ENCODE measurements at regions not wholly inside any gene's neighbourhood (a gene's known extent, or its start where the extent isn't known, plus 50 kb on each side); places are given as distances from the start of the nearest gene placed in this dataset.
"Not testable (repeated sequence)": the region's sequence is repeated elsewhere in the genome, so short reads cannot be mapped to it uniquely, and the experiment has no call there.

DNA sequence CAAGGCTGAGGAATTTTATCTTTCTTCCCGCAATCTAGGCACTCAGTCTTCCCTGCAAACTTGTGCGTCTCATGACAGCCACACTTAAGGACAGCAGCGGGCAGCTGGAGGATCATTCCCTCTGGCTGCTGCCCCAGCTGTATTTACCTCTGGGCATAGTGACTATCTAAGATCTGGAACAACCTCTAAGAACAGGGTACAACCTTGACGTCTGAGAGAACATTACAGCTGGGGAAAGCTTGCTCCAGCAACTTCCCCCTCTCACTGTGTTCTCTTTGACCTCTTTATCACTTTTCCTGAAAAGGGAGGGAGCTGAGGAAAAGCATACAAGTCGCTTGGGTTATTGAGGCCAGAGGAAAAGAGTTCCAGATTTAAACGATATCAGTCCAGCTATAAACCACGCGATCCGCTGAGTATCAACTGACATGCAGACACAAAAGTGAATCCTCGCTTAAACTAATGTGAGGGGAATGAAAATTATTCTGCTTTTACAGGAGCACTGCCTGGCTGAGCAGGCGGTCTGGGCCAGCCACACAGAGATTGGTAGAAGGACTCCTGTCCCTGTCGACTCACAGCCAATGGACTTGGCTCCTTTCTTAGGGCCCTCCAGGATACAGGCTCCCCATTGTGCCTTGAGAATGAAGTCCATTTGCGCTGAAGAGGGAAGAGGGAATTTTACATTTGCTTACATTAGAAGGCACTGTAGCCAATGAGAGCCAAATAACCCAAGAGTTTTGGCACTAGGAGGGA, 153.3 kb downstream of the QRSL1 start (continued):
- TF ChIP-seq, protein P1, sequence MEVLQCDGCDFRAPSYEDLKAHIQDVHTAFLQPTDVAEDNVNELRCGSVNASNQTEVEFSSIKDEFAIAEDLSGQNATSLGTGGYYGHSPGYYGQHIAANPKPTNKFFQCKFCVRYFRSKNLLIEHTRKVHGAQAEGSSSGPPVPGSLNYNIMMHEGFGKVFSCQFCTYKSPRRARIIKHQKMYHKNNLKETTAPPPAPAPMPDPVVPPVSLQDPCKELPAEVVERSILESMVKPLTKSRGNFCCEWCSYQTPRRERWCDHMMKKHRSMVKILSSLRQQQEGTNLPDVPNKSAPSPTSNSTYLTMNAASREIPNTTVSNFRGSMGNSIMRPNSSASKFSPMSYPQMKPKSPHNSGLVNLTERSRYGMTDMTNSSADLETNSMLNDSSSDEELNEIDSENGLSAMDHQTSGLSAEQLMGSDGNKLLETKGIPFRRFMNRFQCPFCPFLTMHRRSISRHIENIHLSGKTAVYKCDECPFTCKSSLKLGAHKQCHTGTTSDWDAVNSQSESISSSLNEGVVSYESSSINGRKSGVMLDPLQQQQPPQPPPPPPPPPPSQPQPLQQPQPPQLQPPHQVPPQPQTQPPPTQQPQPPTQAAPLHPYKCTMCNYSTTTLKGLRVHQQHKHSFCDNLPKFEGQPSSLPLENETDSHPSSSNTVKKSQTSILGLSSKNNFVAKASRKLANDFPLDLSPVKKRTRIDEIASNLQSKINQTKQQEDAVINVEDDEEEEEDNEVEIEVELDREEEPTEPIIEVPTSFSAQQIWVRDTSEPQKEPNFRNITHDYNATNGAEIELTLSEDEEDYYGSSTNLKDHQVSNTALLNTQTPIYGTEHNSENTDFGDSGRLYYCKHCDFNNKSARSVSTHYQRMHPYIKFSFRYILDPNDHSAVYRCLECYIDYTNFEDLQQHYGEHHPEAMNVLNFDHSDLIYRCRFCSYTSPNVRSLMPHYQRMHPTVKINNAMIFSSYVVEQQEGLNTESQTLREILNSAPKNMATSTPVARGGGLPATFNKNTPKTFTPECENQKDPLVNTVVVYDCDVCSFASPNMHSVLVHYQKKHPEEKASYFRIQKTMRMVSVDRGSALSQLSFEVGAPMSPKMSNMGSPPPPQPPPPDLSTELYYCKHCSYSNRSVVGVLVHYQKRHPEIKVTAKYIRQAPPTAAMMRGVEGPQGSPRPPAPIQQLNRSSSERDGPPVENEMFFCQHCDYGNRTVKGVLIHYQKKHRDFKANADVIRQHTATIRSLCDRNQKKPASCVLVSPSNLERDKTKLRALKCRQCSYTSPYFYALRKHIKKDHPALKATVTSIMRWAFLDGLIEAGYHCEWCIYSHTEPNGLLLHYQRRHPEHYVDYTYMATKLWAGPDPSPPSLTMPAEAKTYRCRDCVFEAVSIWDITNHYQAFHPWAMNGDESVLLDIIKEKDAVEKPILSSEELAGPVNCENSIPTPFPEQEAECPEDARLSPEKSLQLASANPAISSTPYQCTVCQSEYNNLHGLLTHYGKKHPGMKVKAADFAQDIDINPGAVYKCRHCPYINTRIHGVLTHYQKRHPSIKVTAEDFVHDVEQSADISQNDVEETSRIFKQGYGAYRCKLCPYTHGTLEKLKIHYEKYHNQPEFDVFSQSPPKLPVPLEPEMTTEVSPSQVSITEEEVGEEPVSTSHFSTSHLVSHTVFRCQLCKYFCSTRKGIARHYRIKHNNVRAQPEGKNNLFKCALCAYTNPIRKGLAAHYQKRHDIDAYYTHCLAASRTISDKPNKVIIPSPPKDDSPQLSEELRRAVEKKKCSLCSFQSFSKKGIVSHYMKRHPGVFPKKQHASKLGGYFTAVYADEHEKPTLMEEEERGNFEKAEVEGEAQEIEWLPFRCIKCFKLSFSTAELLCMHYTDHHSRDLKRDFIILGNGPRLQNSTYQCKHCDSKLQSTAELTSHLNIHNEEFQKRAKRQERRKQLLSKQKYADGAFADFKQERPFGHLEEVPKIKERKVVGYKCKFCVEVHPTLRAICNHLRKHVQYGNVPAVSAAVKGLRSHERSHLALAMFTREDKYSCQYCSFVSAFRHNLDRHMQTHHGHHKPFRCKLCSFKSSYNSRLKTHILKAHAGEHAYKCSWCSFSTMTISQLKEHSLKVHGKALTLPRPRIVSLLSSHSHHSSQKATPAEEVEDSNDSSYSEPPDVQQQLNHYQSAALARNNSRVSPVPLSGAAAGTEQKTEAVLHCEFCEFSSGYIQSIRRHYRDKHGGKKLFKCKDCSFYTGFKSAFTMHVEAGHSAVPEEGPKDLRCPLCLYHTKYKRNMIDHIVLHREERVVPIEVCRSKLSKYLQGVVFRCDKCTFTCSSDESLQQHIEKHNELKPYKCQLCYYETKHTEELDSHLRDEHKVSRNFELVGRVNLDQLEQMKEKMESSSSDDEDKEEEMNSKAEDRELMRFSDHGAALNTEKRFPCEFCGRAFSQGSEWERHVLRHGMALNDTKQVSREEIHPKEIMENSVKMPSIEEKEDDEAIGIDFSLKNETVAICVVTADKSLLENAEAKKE (CRISPR knock-in tag; IDR thresholded peaks at IDR 0.05), result no peak
- no peak for TF ChIP-seq ZNF331 (CRISPR knock-in tag; IDR thresholded peaks at IDR 0.05; ENCODE audit: low read depth)
- TF ChIP-seq CREB1 (CRISPR knock-in tag; IDR thresholded peaks at IDR 0.05; ENCODE audit: low read depth), result no peak
- TF ChIP-seq STAT1 (IDR thresholded peaks at IDR 0.05; ENCODE audit: unreplicated experiment), result no peak

DNA sequence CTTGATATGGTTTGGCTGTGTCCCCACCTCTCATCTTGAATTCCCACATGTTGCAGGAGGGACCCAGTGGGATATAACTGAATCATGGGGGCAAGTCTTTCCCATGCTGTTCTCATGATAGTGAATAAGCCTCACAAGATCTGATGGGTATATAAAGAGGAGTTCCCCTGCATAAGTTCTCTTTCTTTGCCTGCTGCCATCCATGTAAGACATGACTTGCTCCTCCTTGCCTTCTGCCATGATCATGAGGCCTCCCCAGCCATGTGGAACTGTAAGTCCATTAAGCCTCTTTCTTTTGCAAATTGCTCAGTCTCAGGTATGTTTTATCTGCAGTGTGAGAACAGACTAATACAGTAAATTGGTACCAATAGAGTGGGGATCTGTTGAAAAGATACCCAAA, 150.2 kb downstream of the QRSL1 start:
- not testable (repeated sequence) for H4K20me1 ChIP-seq (replicated peaks; ENCODE audit: insufficient read depth)

More for the DNA sequence above, 150.2 kb downstream of the QRSL1 start:
- H3K4me1 Mint-ChIP-seq; H3F3A ChIP-seq (replicated peaks; ENCODE audit: low read depth); H3K27ac ChIP-seq (ENCODE audit: low read depth); H3K27ac Mint-ChIP-seq; H3K27me3 ChIP-seq (ENCODE audit: insufficient read depth); ATAC-seq; H3K9me2 ChIP-seq (ENCODE audit: insufficient read depth); DNase-seq (ENCODE audit: low spot score); H3K4me3 Mint-ChIP-seq; H3K27me3 Mint-ChIP-seq (ENCODE audit: insufficient read depth, low read depth, poor library complexity); H3K4me2 ChIP-seq; H3K79me2 ChIP-seq (replicated peaks; ENCODE audit: insufficient read depth); H3K4me1 ChIP-seq (ENCODE audit: insufficient read depth); H2AFZ ChIP-seq; H3K4me3 ChIP-seq: not testable (repeated sequence)
- H3K36me3 ChIP-seq (ENCODE audit: insufficient read depth), result peaks cover 15% of the 10 kb centered on the region
- Mint-ChIP-seq H3K36me3 (ENCODE audit: low read depth) (peaks cover 40% of the 10 kb centered on the region), H3K9me3 (peaks cover 45% of the 10 kb centered on the region)

Measured in GM23338 (cell line).